Hindlimb muscle (tissue), 1 donor: ENCODE measurements at regions not wholly inside any gene's neighbourhood (a gene's known extent, or its start where the extent isn't known, plus 50 kb on each side); places are given as distances from the start of the nearest gene placed in this dataset.
"Not testable (repeated sequence)": the region's sequence is repeated elsewhere in the genome, so short reads cannot be mapped to it uniquely, and the experiment has no call there.

Experiments used
- DNase-seq: peaks from one replicate; pipeline ENCODE4 v3.0.0-alpha.2; 2013

- DNase-seq = no peak
Observed at GRCh38 chr13:73325723-73326558, 267.1 kb downstream of the KLF5 start.

GRCh38 chr13:73324842-73325722 is 266.3 kb downstream of the KLF5 start:
- no peak for DNase-seq

GRCh38 chr13:73323615-73324014 is 264.8 kb downstream of the KLF5 start:
- DNase-seq = no peak

GRCh38 chr13:73321043-73321442 is 262.2 kb downstream of the KLF5 start:
- DNase-seq = no peak

GRCh38 chr13:73317140-73317539 is 258.3 kb downstream of the KLF5 start:
- no peak for DNase-seq

GRCh38 chr13:73310366-73310765 is 251.6 kb downstream of the KLF5 start:
- no peak for DNase-seq

- DNase-seq = no peak
Observed at GRCh38 chr13:73307481-73307880, 248.7 kb downstream of the KLF5 start.

GRCh38 chr13:73306688-73307087 is 247.9 kb downstream of the KLF5 start:
- no peak for DNase-seq

GRCh38 chr13:73304442-73304841 is 245.6 kb downstream of the KLF5 start:
- no peak for DNase-seq

- no peak for DNase-seq
Observed at GRCh38 chr13:73303851-73304250, 245.0 kb downstream of the KLF5 start.

GRCh38 chr13:73301622-73302021 is 242.8 kb downstream of the KLF5 start:
- DNase-seq = not testable (repeated sequence)

- DNase-seq = no peak
Observed at GRCh38 chr13:73300718-73301425, 242.1 kb downstream of the KLF5 start.

GRCh38 chr13:73299787-73300186 is 241.0 kb downstream of the KLF5 start:
- DNase-seq = no peak

- DNase-seq = no peak
Observed at GRCh38 chr13:73293913-73294523, 235.2 kb downstream of the KLF5 start.

GRCh38 chr13:73292127-73292526 is 233.3 kb downstream of the KLF5 start:
- no peak for DNase-seq

- no peak for DNase-seq
Observed at GRCh38 chr13:73290844-73291243, 232.0 kb downstream of the KLF5 start.

- no peak for DNase-seq
Observed at GRCh38 chr13:73288596-73288995, 229.8 kb downstream of the KLF5 start.

- DNase-seq = no peak
Observed at GRCh38 chr13:73287831-73288230, 229.0 kb downstream of the KLF5 start.

- DNase-seq = no peak
Observed at GRCh38 chr13:73286942-73287620, 228.3 kb downstream of the KLF5 start.

- DNase-seq = no peak
Observed at GRCh38 chr13:73286177-73286576, 227.4 kb downstream of the KLF5 start.

GRCh38 chr13:73284081-73284874 is 225.5 kb downstream of the KLF5 start:
- DNase-seq = no peak
